Endothelial cell of umbilical vein (primary cell): ENCODE measurements at regions not wholly inside any gene's neighbourhood (a gene's known extent, or its start where the extent isn't known, plus 50 kb on each side); places are given as distances from the start of the nearest gene placed in this dataset.

Experiments used
- CTCF ChIP-seq, 2 donors: IDR thresholded peaks; 1 replicate in 1 of 2; 2 replicates in 1 of 2; pipeline ENCODE4 v1.5.1; 2011; ENCODE audit warnings: low read length in 2 of 2, mild to moderate bottlenecking in 2 of 2, moderate library complexity in 2 of 2, control low read depth in 1 of 2, inconsistent platforms in 1 of 2, low read depth in 1 of 2; ENCODE audit not compliant: insufficient read depth in 1 of 2; ENCODE audit errors: extremely low read depth in 1 of 2
- POLR2A ChIP-seq: IDR thresholded peaks from 2 replicates; pipeline ENCODE4 v1.6.1; 2012; ENCODE audit warnings: low read depth, mild to moderate bottlenecking, control low read depth, low read length
- POLR2AphosphoS5 ChIP-seq: IDR thresholded peaks from 2 replicates; pipeline ENCODE4 v1.6.1; 2012; ENCODE audit warnings: low read depth, mild to moderate bottlenecking, control low read depth, low read length, moderate library complexity; ENCODE audit not compliant: insufficient read depth

- TF ChIP-seq POLR2A (no peak), CTCF (IDR thresholded peaks at IDR 0.05; ENCODE audit: extremely low read depth in 1 of 2, insufficient read depth in 1 of 2, low read depth in 1 of 2, low read length in 2 of 2) (no peak), POLR2AphosphoS5 (no peak)
Measured at GRCh38 chr14:44768935-44769334, 192.8 kb downstream of the KLHL28 start.
